Colonic mucosa (tissue), 4 donors: ENCODE measurements at regions not wholly inside any gene's neighbourhood (a gene's known extent, or its start where the extent isn't known, plus 50 kb on each side); places are given as distances from the start of the nearest gene placed in this dataset.

Experiments
- DNase-seq: peaks from one replicate; pipeline ENCODE4 v3.0.0-alpha.2; 2020
- H3K27ac ChIP-seq: fragments of 200-600 bp; one replicate; pipeline ENCODE4 v1.8.0; 2021
- H3K27me3 ChIP-seq: fragments of 200-600 bp; one replicate; pipeline ENCODE4 v1.8.0; 2021
- H3K36me3 ChIP-seq: fragments of 200-600 bp; one replicate; pipeline ENCODE4 v1.8.0; 2021
- H3K4me1 ChIP-seq: fragments of 200-600 bp; one replicate; pipeline ENCODE4 v1.8.0; 2021; ENCODE audit warnings: mild to moderate bottlenecking
- H3K4me3 ChIP-seq: fragments of 200-600 bp; one replicate; pipeline ENCODE4 v1.8.0; 2021
- H3K9ac ChIP-seq, 2 donors: one replicate each; pipeline ENCODE4 v1.7.0; 2013; ENCODE audit warnings: control low read depth in 2 of 2, low read depth in 2 of 2, low read length in 2 of 2
- H3K9me3 ChIP-seq: fragments of 200-600 bp; one replicate; pipeline ENCODE4 v1.8.0; 2021
- CTCF ChIP-seq: fragments of 200-600 bp; IDR thresholded peaks from one replicate; pipeline ENCODE4 v1.8.0; 2022; ENCODE audit warnings: antibody characterized with exemption, mild to moderate bottlenecking
- intact Hi-C: fragments of 100-400 bp; cut with DNase I; formaldehyde crosslinking; loops from one replicate; pipeline ENCODE4 v1.14.1; 2022
- donor health status: healthy.
- donor health status: DM: no; HTN: no; CAD: no.
- donor health status: DM: no; HTN: no; CAD: no.

- TF ChIP-seq CTCF: no peak
- no peak overlapping the region for H3K4me3 ChIP-seq
- DNase-seq: no peak
- no peaks in the 10 kb centered on the region for H3K4me1 ChIP-seq
- intact Hi-C loops: no loop called here
- no peak overlapping the region for H3K27ac ChIP-seq
- H3K27me3 ChIP-seq: no peaks in the 10 kb centered on the region
- H3K36me3 ChIP-seq: no peaks in the 10 kb centered on the region
- H3K9ac ChIP-seq: no peak overlapping the region
- H3K9me3 ChIP-seq: no peaks in the 10 kb centered on the region
These were observed 310.2 kb downstream of the MRPL39 start for GRCh38 chr21:25297117-25297516.

- Histone ChIP-seq H3K4me3 (no peak overlapping the region), H3K9ac (no peak overlapping the region), H3K27ac (no peak overlapping the region), H3K9me3 (no peaks in the 10 kb centered on the region), H3K27me3 (no peaks in the 10 kb centered on the region), H3K36me3 (no peaks in the 10 kb centered on the region), H3K4me1 (no peaks in the 10 kb centered on the region)
- intact Hi-C loops: no loop called here
- TF ChIP-seq CTCF: no peak
- no peak for DNase-seq
These were observed 311.0 kb downstream of the MRPL39 start for GRCh38 chr21:25296252-25296651.

DNA sequence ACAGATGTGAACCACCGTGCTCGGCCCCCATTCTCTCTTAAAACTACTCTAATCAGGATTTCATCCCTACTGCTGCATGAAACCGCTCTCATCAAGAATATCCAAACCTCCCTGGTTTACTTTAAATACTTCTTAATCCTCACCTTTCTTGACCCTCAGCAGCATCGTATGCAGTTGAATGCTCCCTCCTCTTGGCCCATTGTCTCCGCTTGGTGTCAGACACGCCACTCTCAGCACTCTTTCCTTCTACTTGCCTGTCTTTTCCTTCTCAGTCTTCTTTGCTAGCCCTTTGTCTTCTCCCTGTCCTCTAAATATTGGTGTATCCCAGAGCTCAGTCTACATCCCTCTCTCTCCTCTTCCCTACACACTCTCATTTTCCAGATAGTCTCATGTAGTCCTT lies 314.9 kb downstream of the MRPL39 start:
- no peaks in the 10 kb centered on the region for H3K27me3 ChIP-seq
- no peak overlapping the region for H3K27ac ChIP-seq
- no peak overlapping the region for H3K9ac ChIP-seq
- H3K4me3 ChIP-seq: no peak overlapping the region
- TF ChIP-seq CTCF: no peak
- H3K36me3 ChIP-seq: no peaks in the 10 kb centered on the region
- no peaks in the 10 kb centered on the region for H3K9me3 ChIP-seq
- H3K4me1 ChIP-seq: no peaks in the 10 kb centered on the region
- no peak for DNase-seq
- intact Hi-C loops: no loop called here

DNA sequence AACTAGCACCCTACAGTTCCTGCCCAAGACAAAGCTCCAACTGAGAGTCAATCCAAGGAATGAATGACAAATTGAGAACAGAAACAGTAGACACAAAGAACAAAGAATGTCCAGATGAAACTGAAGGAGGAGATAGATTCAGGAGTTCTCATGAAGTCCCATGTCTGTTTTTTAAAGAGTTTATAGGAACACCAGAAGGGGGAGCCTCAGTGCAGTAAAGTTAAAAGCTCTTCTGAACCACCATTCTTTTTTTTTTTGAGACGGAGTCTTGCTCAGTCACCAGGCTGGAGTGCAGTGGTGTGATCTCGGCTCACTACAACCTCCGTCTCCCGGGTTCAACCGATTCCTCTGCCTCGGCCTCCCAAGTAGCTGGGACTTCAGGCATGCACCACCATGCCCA lies 323.6 kb downstream of the MRPL39 start:
- H3K36me3 ChIP-seq: no peaks in the 10 kb centered on the region
- H3K9ac ChIP-seq: no peak overlapping the region
- intact Hi-C loops: no loop called here
- no peak for DNase-seq
- H3K4me3 ChIP-seq: no peak overlapping the region
- H3K27ac ChIP-seq: no peak overlapping the region
- no peaks in the 10 kb centered on the region for H3K9me3 ChIP-seq
- no peak for TF ChIP-seq CTCF
- no peaks in the 10 kb centered on the region for H3K4me1 ChIP-seq
- no peaks in the 10 kb centered on the region for H3K27me3 ChIP-seq

- no peaks in the 10 kb centered on the region for H3K9me3 ChIP-seq
- no peak for TF ChIP-seq CTCF
- intact Hi-C loops: no loop called here
- no peak overlapping the region for H3K4me3 ChIP-seq
- no peak overlapping the region for H3K9ac ChIP-seq
- no peaks in the 10 kb centered on the region for H3K27me3 ChIP-seq
- H3K27ac ChIP-seq: no peak overlapping the region
- DNase-seq: no peak
- H3K4me1 ChIP-seq: no peaks in the 10 kb centered on the region
- no peaks in the 10 kb centered on the region for H3K36me3 ChIP-seq
These were observed 326.1 kb downstream of the MRPL39 start for GRCh38 chr21:25281134-25281533.

DNA sequence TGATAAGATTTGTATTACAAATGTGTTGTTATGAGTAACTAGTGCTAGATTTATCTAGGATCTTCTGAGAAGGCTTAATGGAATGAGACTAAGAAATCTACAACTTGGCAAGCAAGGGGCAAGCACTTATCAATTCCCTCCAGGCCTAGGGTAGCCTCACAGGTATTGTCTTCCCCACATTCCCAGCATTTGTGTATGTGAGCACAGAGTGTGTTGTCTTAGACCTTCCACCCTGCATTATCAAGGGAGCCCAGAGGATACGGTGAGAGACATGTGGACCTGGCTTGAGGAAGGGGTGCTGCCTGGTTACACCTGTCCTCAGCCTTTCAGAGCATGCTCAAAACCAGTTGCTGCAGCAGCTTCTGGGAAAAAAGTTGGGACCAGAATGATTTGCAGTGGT lies 327.2 kb downstream of the MRPL39 start:
- no peaks in the 10 kb centered on the region for H3K27me3 ChIP-seq
- intact Hi-C loops: no loop called here
- no peak for TF ChIP-seq CTCF
- H3K27ac ChIP-seq: no peak overlapping the region
- no peaks in the 10 kb centered on the region for H3K36me3 ChIP-seq
- H3K4me3 ChIP-seq: no peak overlapping the region
- no peaks in the 10 kb centered on the region for H3K9me3 ChIP-seq
- H3K4me1 ChIP-seq: no peaks in the 10 kb centered on the region
- H3K9ac ChIP-seq: no peak overlapping the region
- DNase-seq: no peak
